ENCODE measurements at regions not wholly inside any gene's neighbourhood (a gene's known extent, or its start where the extent isn't known, plus 50 kb on each side); places are given as distances from the start of the nearest gene placed in this dataset.

DNA sequence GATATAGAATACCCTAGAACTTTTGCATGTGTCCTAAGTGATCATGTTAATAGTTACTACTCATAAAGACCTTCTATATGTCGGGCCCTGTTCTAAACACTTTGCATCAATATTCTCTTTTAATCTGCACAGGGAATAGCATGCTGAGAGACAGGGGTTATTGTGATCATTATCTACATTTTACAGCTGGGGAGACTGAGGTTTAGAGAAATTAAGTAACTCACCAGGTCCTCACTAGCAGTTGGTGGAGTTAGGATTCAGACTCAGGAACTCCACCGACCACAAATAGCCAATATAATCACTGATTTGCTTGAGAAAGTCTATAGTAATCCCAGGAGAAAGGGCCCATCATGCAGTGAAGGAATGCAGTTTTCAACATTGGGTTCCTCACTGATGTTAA lies 111.2 kb upstream of the ADO start:
- TF ChIP-seq, protein P1, sequence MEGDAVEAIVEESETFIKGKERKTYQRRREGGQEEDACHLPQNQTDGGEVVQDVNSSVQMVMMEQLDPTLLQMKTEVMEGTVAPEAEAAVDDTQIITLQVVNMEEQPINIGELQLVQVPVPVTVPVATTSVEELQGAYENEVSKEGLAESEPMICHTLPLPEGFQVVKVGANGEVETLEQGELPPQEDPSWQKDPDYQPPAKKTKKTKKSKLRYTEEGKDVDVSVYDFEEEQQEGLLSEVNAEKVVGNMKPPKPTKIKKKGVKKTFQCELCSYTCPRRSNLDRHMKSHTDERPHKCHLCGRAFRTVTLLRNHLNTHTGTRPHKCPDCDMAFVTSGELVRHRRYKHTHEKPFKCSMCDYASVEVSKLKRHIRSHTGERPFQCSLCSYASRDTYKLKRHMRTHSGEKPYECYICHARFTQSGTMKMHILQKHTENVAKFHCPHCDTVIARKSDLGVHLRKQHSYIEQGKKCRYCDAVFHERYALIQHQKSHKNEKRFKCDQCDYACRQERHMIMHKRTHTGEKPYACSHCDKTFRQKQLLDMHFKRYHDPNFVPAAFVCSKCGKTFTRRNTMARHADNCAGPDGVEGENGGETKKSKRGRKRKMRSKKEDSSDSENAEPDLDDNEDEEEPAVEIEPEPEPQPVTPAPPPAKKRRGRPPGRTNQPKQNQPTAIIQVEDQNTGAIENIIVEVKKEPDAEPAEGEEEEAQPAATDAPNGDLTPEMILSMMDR (IDR thresholded peaks at IDR 0.05): no peak
- TF ChIP-seq POLR2A (IDR thresholded peaks at IDR 0.05): no peak

Measured in tibial nerve (tissue), 3 donors.